ENCODE measurements at regions not wholly inside any gene's neighbourhood (a gene's known extent, or its start where the extent isn't known, plus 50 kb on each side); places are given as distances from the start of the nearest gene placed in this dataset.
"Not testable (repeated sequence)": the region's sequence is repeated elsewhere in the genome, so short reads cannot be mapped to it uniquely, and the experiment has no call there.

DNA sequence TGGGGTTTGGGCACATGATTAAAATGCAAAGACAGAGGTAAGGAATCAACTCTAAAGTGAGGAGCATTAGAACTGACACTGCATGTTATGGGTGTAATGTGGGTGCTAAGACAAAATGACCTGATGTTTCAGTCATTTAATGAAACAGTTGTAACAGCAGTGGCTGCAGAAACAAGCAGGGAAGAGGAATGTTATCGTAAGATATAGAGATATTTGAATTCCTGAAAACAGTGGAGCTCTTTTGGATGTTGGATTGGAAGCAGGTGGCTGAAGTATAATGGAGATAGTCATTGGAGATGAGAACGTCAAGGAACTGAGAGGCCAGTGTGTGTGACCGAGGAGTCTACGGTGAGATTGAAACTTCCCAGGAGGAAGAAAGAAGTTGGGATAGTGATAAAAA, 1065.2 kb downstream of the ZPLD1 start:
- DNase-seq, result no peak

DNA sequence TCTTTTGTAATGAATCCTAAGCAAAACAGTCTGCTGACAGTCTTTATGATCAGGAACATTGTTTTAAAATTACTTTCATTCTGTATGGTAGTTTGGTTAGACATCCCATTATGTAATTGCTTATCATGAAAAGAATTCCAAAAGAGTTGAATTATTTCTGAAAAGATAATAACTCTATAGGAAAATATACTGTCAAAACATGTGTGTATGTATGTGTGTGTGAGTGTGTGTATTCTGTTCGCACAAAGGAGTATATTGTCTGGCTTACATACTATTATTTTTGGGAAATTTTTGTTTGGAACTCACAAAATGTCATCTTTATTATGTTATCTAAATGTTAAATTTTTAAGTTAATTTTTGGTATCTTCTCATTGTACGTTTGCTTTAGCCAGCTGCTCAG, 1075.9 kb downstream of the ZPLD1 start:
- DNase-seq, result no peak

- no peak for DNase-seq
Measured at GRCh38 chr3:103511891-103512290, 1077.1 kb downstream of the ZPLD1 start.

DNA sequence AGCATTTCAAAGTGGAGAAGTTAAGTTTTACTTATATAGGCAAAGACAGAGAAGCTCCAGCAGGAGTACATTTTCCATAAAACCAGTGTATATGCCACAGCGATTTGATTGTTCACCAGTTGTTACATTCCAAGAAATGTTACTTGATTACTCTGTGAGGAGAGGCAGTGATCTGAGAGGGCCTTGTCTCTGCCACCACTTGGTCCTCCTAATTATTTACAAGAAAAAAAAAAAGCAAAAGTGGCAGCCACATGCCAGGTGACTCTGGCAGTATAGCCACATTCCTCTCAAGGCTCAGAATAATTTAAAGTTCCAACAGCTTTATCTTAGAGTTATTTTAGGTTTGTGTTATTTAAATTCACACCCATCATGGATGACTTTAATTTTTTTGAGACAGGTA, 1077.8 kb downstream of the ZPLD1 start:
- DNase-seq, result no peak

DNA sequence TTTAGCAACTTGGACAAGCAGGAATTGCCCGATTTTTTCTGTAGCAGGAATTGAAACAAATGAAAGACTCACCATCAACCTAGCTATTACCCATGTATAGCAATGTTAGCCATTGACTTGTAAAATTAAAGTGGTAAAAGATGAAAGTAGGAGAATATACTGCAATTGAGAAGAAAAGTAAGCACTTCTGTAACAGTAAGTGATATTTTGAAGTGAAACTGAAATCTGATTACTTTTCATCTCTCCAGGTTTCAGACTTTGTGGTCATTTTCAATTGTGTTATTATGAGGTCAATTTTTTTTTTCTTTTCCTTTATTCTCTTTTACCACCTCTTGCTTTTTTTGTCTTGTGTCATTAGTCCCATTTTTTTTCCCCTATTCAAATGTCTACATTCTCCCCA, 1078.2 kb downstream of the ZPLD1 start:
- DNase-seq, result no peak

DNA sequence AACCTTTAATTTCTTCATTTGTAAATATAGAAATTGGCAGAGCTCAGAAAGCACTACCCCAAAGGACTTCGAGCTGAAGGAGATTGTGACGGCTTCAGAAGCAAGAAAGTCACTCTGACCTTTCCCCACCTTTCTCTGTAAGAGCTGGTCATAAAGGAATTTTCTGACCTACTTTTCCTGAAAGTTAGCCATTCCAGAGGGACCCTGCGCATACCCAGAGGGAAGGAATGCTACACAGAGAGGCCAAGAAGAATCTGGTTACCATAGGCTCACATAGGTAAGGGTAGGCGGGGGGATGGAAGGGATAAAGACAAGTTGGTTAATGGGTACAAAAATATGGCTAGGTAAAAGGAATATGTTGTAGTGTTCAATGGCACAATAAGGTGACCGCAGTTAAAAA, 1080.3 kb downstream of the ZPLD1 start:
- DNase-seq, result no peak

- DNase-seq, result no peak
Measured at GRCh38 chr3:103516950-103517349, 1082.1 kb downstream of the ZPLD1 start.

GRCh38 chr3:103531327-103531726, 1096.5 kb downstream of the ZPLD1 start:
- not testable (repeated sequence) for DNase-seq

GRCh38 chr3:103532986-103533385, 1098.2 kb downstream of the ZPLD1 start:
- no peak for DNase-seq

GRCh38 chr3:103554451-103554850, 1119.6 kb downstream of the ZPLD1 start:
- DNase-seq, result no peak

DNA sequence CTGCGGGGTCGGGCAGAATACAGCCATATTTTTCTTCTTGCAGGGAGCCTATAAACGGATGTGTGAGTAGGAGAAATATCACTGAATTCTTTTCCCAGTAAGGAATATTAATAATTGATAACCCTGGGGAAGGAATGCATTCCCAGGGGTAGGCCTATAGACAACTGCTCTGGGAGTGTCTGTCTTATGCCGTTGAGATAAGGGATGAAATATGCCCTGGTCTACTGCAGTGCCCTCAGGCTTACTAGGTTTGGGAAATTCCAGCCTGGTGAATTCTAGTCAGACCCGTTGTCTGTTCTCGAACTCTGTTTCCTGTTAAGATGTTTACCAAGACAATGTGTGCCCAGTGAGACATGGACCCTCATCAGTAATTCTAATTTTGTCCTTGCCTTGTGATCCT, 1129.3 kb downstream of the ZPLD1 start:
- not testable (repeated sequence) for DNase-seq

GRCh38 chr3:103585809-103586208, 1151.0 kb downstream of the ZPLD1 start:
- DNase-seq, result no peak

- DNase-seq, result no peak
Measured at GRCh38 chr3:103589770-103590169, 1155.0 kb downstream of the ZPLD1 start.

GRCh38 chr3:103600844-103601243, 1166.0 kb downstream of the ZPLD1 start:
- no peak for DNase-seq

- DNase-seq, result peak; percentile 33
Measured at GRCh38 chr3:103601666-103602065, 1166.9 kb downstream of the ZPLD1 start.

DNA sequence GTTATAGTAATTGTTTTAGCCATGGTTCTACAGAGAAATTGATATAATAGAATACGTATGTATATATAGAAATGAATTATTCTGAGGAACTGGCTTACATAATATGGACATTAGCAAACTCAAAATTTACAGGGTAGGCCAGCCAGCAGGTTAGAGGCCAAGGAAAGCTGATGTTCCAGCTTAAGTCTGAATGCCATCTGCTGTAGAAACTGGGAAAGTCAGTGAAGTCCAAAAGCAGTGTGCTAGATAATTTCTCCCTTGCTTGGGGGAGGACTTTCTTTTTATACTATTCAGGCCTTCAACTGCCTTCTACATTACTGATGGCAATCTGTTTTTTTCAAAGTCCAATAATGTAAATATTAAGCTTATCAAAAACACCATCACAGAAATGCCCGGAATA, 1174.7 kb downstream of the ZPLD1 start:
- DNase-seq, result no peak

GRCh38 chr3:103613397-103614156, 1178.8 kb downstream of the ZPLD1 start:
- no peak for DNase-seq

DNA sequence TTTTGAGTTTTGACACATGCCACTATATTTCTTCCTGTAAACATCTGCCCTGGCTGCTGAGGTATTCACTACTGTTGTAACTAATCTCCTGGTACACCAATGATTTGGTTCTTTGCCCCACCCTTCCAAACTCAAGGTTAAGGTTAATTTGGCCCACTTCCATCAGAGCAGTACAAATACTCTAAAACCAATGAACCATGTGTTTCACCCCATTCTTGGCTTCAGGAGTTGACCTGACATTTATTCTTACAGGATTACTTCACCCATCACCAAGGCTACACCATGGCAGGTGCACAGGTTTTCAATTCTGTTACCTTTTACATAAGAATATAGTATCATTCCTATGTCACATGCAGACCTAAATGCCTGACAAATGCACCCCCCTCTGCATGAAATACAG, 1179.9 kb downstream of the ZPLD1 start:
- DNase-seq, result no peak

- DNase-seq, result no peak
Measured at GRCh38 chr3:103617961-103618360, 1183.1 kb downstream of the ZPLD1 start.

DNA sequence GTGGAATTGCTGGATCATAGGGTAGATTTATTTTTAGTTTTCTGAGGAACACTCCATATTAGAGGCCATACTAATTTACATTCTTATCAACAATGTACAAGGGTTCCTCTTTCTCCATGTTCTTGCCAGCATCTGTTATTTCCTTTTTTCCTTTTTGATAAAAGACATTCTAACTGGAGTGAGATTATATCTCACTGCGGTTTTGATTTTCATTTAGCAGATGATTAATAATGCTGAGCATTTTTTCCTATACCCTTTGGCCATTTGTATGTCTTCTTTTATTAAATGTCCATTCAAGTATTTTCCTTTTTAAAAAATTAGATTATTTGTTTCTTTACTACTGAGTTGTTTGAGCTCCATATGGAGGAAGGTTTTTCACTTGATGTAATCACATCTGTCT, 1189.5 kb downstream of the ZPLD1 start:
- DNase-seq, result no peak

GRCh38 chr3:103629391-103629790, 1194.6 kb downstream of the ZPLD1 start:
- DNase-seq, result no peak

GRCh38 chr3:103644450-103644849, 1209.6 kb downstream of the ZPLD1 start:
- DNase-seq, result no peak

DNA sequence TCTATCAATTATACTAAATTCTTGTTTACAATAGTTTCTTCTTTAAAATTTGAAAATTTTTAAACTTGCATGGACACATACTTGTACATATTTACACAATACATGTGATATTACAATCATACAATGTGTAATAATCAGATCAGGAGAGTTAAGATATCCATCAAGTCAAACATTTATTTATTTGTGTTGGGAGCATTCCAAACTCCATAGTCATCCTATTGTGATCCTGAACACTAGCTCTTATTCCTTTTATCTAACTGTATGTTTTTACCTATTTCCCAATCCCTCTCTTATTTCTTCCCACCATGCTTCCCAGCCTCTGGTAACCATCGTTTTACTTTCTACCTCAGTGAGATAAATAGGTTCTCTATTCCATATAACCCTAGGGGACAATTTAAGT, 1219.2 kb downstream of the ZPLD1 start:
- no peak for DNase-seq

- DNase-seq, result peak; percentile 17
Measured at GRCh38 chr3:103657756-103658155, 1222.9 kb downstream of the ZPLD1 start.

- no peak for DNase-seq
Measured at GRCh38 chr3:103660810-103661209, 1226.0 kb downstream of the ZPLD1 start.
